ENCODE measurements at regions not wholly inside any gene's neighbourhood (a gene's known extent, or its start where the extent isn't known, plus 50 kb on each side); places are given as distances from the start of the nearest gene placed in this dataset.

- DNase-seq, result no peak
Observed at GRCh38 chr2:83747141-83747540, 711.9 kb downstream of the SUCLG1 start.

DNA sequence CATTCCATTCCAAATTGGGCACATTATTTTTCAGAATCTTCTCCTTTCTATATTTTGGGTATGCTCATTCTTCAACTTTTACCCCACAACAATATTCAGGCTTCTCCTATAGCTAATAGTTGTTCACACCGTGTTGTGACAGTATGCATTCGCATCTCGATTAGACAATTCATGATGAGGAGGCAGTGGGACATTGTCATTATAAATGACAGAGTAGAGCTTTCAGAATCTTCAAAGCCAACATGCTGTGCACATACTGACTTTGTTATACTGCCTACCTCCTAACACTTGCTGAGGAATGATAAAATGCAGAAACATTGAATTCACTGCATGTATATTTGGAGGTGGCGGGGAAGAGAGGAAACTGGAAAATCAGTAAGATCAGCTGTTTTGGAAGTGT, 714.2 kb downstream of the SUCLG1 start:
- no peak for DNase-seq

DNA sequence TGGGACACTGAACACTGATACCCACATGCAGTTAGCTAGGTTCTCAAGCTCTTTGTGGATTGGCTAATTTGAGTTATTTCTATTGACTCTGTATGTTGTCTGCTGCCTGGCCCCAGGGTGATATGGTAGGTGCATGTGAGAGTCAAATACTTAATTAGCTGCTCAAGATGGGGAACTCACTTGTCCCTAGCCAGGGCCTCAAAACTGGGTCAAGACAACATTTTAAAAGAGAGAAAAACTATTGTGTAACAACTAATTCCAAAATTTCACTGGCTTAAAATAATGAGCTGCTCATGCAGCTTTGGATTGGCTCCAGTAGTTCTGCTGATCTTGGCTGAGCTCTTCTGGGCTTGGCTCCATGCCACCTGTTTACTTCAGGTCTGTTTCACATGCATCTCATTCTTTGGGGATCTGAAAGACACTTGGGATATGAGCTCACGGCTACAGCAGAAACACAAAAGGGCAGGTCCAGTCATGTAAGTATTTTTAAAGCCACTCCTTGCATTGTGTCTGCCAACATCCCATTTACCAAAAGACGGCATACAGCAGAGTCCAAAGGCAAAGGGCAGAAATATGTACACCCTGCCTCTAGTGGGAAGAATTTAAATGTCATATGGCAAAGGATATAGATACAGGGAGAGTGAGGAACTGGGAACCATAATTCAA, 716.8 kb downstream of the SUCLG1 start:
- no peak for DNase-seq

DNA sequence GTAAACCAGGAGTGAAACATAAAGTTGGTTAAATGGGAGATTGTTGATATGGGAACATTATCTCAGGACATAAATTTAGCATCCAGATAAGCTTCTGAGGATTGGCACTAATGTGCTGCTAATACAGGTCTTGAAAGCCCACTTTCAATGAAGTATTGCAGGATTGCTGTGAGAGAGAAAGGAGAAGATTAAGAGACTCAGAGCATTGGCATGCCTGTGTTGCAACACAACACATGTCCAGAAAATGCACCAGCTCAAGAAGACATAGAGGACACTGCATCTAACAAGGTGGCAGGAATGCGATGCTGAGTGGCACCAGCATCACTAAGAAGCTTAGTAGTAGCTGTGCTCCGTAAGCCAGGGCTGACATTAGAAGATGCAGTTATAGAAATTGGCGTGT, 728.9 kb downstream of the SUCLG1 start:
- DNase-seq, result no peak

DNA sequence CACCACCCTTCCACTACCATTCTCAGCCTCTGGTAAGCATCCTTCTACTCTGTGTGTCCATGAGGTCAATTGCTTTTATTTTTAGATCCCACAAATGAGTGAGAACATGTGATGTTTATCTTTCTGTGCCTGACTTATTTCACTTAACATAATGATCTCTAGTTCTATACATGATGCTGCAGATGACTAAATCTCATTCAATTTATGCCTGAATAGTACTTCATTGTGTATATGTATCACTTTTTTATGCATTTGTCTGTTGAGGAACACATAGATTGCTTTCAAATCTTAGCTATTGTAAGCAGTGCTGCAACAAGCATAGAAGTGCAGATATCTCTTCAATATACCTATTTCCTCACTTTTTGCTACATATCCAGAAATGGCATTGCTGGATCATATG, 733.3 kb downstream of the SUCLG1 start:
- DNase-seq, result no peak

GRCh38 chr2:83705146-83705545, 753.9 kb downstream of the SUCLG1 start:
- no peak for DNase-seq

GRCh38 chr2:83703598-83703997, 755.5 kb downstream of the SUCLG1 start:
- DNase-seq, result no peak

- DNase-seq, result no peak
Observed at GRCh38 chr2:83696838-83697237, 762.2 kb downstream of the SUCLG1 start.

- DNase-seq, result no peak
Observed at GRCh38 chr2:83695530-83695929, 763.5 kb downstream of the SUCLG1 start.

DNA sequence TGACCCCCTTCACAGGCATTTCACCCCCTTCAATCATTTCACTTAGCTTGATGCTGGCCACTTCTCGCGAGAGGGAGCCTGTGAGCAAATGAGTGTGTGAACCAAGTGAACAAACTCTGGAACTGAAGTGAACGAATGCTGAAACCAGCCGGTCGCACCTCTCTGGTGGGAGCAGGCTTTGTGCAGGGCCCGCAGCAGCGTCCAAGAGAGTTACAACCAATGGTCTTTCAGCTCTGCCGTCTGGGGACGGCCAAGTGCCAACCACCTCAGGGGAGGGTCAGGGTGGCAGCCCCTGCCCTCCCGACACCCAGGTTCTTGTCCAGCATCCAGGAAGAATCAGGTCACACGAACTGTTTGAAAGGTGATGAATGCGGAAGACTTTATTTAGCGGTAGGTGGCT, 764.0 kb downstream of the SUCLG1 start:
- DNase-seq, result no peak

- no peak for DNase-seq
Observed at GRCh38 chr2:83689402-83689801, 769.7 kb downstream of the SUCLG1 start.

GRCh38 chr2:83686863-83687262, 772.2 kb downstream of the SUCLG1 start:
- DNase-seq, result no peak

DNA sequence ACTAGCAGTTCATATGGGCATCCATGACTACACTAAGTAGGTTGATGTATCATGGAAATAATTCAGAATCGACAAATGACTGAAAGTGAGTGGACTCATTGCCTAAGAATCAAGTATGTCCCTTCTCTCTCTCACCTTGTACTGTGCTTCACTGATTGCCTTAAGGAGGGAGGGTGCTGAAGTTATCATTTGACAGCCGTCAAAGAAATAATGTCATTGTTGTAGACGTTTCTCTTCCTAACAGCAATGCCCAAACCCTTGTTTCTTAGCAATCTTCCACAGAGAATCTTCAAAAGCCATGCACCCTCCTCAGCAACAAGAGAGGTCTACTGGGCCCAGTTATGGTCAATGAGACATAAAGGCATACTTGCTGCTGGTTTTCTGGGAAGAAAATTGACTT, 785.0 kb downstream of the SUCLG1 start:
- no peak for DNase-seq

- DNase-seq, result no peak
Observed at GRCh38 chr2:83665894-83666293, 793.2 kb downstream of the SUCLG1 start.

GRCh38 chr2:83665154-83665553, 793.9 kb downstream of the SUCLG1 start:
- DNase-seq, result no peak

GRCh38 chr2:83661711-83662110, 797.4 kb downstream of the SUCLG1 start:
- DNase-seq, result no peak

DNA sequence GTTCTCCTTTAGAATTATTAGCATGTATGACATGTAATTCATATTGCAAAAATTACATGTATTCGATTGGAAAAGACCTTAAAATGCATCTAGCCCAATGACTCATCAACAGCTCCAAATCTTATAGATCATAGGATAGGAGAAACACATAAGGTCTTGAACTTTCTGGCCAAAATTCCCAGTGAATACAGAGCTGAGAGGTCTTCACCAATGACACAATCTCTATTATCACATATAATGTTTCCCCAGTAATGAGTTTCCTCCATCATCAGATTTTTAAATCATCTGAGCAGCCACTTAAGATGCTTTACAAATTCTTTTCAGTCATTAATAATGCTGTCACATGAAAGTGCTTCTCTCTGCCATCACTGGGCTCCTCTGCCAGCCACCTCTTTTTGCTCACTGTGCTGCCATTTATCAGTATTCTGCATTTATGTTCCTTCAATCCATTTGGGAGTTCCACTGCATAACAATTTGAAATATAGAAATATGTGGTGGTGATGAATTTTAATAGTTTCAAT, 804.9 kb downstream of the SUCLG1 start:
- no peak for DNase-seq

DNA sequence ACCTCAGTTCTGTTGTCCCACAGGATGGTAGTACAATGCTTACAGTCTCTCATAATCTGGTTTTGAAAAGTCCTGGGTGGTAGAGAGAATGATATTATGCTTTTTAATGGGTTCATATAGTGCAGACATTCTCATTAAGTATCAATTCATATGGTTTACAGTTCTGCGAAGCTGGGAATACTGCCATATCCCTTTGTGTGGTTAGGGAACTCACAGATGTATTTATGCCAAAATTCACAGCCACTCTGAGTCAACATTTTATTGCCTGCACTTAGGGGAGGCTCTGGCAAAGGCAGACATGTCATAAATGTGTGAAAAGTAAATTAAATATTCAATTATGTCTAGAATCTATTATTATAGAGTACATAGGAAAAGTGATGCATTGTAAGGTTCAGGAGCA, 808.2 kb downstream of the SUCLG1 start:
- no peak for DNase-seq

- no peak for DNase-seq
Observed at GRCh38 chr2:83650161-83650560, 808.9 kb downstream of the SUCLG1 start.

- no peak for DNase-seq
Observed at GRCh38 chr2:83640506-83640905, 818.6 kb downstream of the SUCLG1 start.

- DNase-seq, result no peak
Observed at GRCh38 chr2:83633423-83633822, 825.7 kb downstream of the SUCLG1 start.

DNA sequence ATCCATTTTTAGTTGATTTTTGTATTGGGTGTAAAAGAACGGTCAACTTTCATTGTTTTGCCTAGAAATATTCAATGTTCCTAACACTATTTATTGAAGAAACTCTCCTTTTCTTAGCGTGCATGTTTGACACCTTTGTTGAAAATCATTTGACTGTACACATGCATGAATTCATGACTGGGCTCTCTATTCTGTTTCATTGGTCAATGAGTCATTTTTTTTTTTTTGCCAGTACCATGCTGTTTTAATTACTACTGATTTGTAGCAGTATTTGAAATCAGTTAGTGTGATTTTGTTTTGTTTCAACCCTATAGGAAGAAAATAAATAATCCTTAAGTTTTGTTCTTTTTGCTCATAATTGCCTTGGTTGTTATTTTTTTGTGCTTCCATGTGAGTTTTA, 828.7 kb downstream of the SUCLG1 start:
- DNase-seq, result no peak

GRCh38 chr2:83615511-83615910, 843.6 kb downstream of the SUCLG1 start:
- DNase-seq, result no peak

DNA sequence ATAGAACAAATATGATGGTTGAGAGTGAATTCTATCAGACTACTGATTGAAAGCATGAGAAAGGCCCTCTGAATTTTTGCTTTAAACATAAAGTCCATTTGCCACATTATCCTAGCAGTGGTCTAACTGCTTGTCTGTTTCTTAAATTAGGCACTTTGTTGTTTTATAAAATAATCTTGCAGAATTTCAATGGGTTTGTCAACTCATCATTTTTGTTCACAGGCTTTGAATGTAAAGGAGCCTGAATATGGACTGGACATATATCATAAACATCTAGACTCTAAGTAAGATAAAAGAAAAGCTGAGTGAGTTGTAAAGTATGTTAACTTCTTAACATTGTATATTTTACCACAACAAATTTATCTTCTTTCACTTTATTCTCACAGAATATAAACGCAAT, 845.9 kb downstream of the SUCLG1 start:
- no peak for DNase-seq

DNA sequence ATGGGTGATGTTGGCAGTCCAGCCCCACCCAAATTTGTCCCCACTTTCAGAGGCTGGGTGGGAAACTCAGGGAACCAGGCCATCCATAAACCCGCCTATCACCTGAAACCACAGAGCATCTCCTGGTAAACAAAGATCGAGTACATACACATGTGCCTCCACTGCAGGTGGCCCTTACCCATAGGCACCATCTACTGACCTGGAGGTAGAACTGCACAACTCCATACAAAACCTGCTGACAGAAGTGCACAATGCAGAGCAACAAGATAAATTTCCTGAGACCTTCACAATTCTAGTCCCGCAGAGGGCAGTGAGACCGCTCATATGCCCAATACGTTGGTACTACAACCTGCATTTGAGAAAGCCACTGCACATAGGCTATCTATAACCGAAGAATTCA, 856.3 kb downstream of the SUCLG1 start:
- DNase-seq, result no peak

All from activated CD4-positive, alpha-beta T cell treated with anti-CD3 and anti-CD28 coated beads for 1 hour (primary cell).